HG03066 (cell line): ENCODE measurements at regions not wholly inside any gene's neighbourhood (a gene's known extent, or its start where the extent isn't known, plus 50 kb on each side); places are given as distances from the start of the nearest gene placed in this dataset.
"Not testable (repeated sequence)": the region's sequence is repeated elsewhere in the genome, so short reads cannot be mapped to it uniquely, and the experiment has no call there.

Experiments used
- ATAC-seq: cut with Tn5 transposase; IDR thresholded peaks from one replicate; pipeline ENCODE4 v1.9.1; 2021; ENCODE audit warnings: low read depth; ENCODE audit not compliant: unreplicated experiment

GRCh38 chr10:105605918-105606317, 964.8 kb downstream of the SORCS3 start:
- no peak for ATAC-seq

GRCh38 chr10:105605104-105605503, 964.0 kb downstream of the SORCS3 start:
- no peak for ATAC-seq

GRCh38 chr10:105598207-105598606, 957.1 kb downstream of the SORCS3 start:
- no peak for ATAC-seq

GRCh38 chr10:105597312-105597711, 956.2 kb downstream of the SORCS3 start:
- no peak for ATAC-seq

GRCh38 chr10:105596749-105597148, 955.7 kb downstream of the SORCS3 start:
- ATAC-seq = no peak

- no peak for ATAC-seq
Observed at GRCh38 chr10:105594296-105594695, 953.2 kb downstream of the SORCS3 start.

- no peak for ATAC-seq
Observed at GRCh38 chr10:105592468-105592867, 951.4 kb downstream of the SORCS3 start.

- ATAC-seq = no peak
Observed at GRCh38 chr10:105586451-105587098, 945.5 kb downstream of the SORCS3 start.

GRCh38 chr10:105585753-105586152, 944.7 kb downstream of the SORCS3 start:
- ATAC-seq = no peak

- ATAC-seq = no peak
Observed at GRCh38 chr10:105585171-105585570, 944.1 kb downstream of the SORCS3 start.

GRCh38 chr10:105579112-105579511, 938.0 kb downstream of the SORCS3 start:
- ATAC-seq = no peak

- no peak for ATAC-seq
Observed at GRCh38 chr10:105577865-105578607, 936.9 kb downstream of the SORCS3 start.

GRCh38 chr10:105559333-105560097, 918.4 kb downstream of the SORCS3 start:
- no peak for ATAC-seq

GRCh38 chr10:105550453-105550852, 909.4 kb downstream of the SORCS3 start:
- not testable (repeated sequence) for ATAC-seq

GRCh38 chr10:105549731-105550130, 908.6 kb downstream of the SORCS3 start:
- no peak for ATAC-seq

GRCh38 chr10:105545101-105545500, 904.0 kb downstream of the SORCS3 start:
- ATAC-seq = no peak

- ATAC-seq = no peak
Observed at GRCh38 chr10:105540381-105540780, 899.3 kb downstream of the SORCS3 start.

GRCh38 chr10:105538874-105539273, 897.8 kb downstream of the SORCS3 start:
- no peak for ATAC-seq

GRCh38 chr10:105535478-105535877, 894.4 kb downstream of the SORCS3 start:
- no peak for ATAC-seq

GRCh38 chr10:105534086-105534485, 893.0 kb downstream of the SORCS3 start:
- no peak for ATAC-seq

- ATAC-seq = no peak
Observed at GRCh38 chr10:105516511-105516910, 875.4 kb downstream of the SORCS3 start.
